Uterus (tissue), 3 donors: ENCODE measurements at regions not wholly inside any gene's neighbourhood (a gene's known extent, or its start where the extent isn't known, plus 50 kb on each side); places are given as distances from the start of the nearest gene placed in this dataset.

Source experiments
- DNase-seq, 2 donors: peaks; one replicate each; pipeline ENCODE4 v3.0.0-alpha.2; 2019 to 2020
- H3K27ac ChIP-seq, 2 donors: fragments of 200-600 bp; sonication (generic); 1 replicate in 1 of 2; 2 replicates in 1 of 2; pipeline ENCODE4 v1.5.1; 2016 to 2018
- H3K27me3 ChIP-seq, 2 donors: fragments of 200-600 bp; sonication (generic); one replicate each; pipeline ENCODE4 v1.5.1; 2018 to 2019; ENCODE audit warnings: control low read depth in 1 of 2
- H3K36me3 ChIP-seq, 2 donors: fragments of 200-600 bp; sonication (generic); one replicate each; pipeline ENCODE4 v1.5.1; 2019; ENCODE audit warnings: control low read depth in 1 of 2
- H3K4me1 ChIP-seq, 2 donors: fragments of 200-600 bp; sonication (generic); one replicate each; pipeline ENCODE4 v1.5.1; 2018 to 2019; ENCODE audit warnings: control low read depth in 1 of 2
- H3K4me3 ChIP-seq, 2 donors: fragments of 200-600 bp; sonication (generic); 1 replicate in 1 of 2; 2 replicates in 1 of 2; pipeline ENCODE4 v1.5.1; 2018 to 2019; ENCODE audit warnings: mild to moderate bottlenecking in 1 of 2
- H3K9me3 ChIP-seq, 2 donors: fragments of 200-600 bp; sonication (generic); one replicate each; pipeline ENCODE4 v1.5.1; 2019; ENCODE audit warnings: control low read depth in 1 of 2
- CTCF ChIP-seq, 4 experiments: fragments of 200-600 bp in 2 of 4; fragments of 450-650 bp in 2 of 4; sonication (generic) in 2 of 4; IDR thresholded peaks; one replicate each; pipeline ENCODE4 v1.5.1; 2016 to 2019; ENCODE audit warnings: antibody characterized with exemption in 4 of 4, mild to moderate bottlenecking in 2 of 4, moderate library complexity in 1 of 4
- POLR2A ChIP-seq, 2 donors: fragments of 450-650 bp; IDR thresholded peaks; one replicate each; pipeline ENCODE4 v1.6.1; 2016; ENCODE audit warnings: antibody characterized with exemption in 2 of 2, mild to moderate bottlenecking in 1 of 2, moderate library complexity in 1 of 2
- intact Hi-C: fragments of 100-400 bp; cut with DNase I; formaldehyde crosslinking; loops from one replicate; pipeline ENCODE4 v1.15.1; 2023; ENCODE audit warnings: low total_unique reads
- donor health status: DM: yes; HTN: yes; CAD: no.

GRCh38 chr5:30867711-30868110 is 325.8 kb upstream of the CDH6 start:
- Histone ChIP-seq H3K27ac (no peak overlapping the region), H3K9me3 (no peaks in the 10 kb centered on the region), H3K4me1 (no peaks in the 10 kb centered on the region), H3K36me3 (no peaks in the 10 kb centered on the region), H3K4me3 (no peak overlapping the region), H3K27me3 (no peaks in the 10 kb centered on the region)
- no peak for DNase-seq
- intact Hi-C loops, result no loop called here
- TF ChIP-seq CTCF (IDR thresholded peaks at IDR 0.05), result no peak
- TF ChIP-seq POLR2A (IDR thresholded peaks at IDR 0.05), result no peak

GRCh38 chr5:30866142-30866541 is 327.3 kb upstream of the CDH6 start:
- Histone ChIP-seq H3K36me3 (no peaks in the 10 kb centered on the region), H3K9me3 (no peaks in the 10 kb centered on the region), H3K27me3 (no peaks in the 10 kb centered on the region), H3K27ac (no peak overlapping the region), H3K4me3 (no peak overlapping the region), H3K4me1 (no peaks in the 10 kb centered on the region)
- TF ChIP-seq POLR2A (IDR thresholded peaks at IDR 0.05), result no peak
- TF ChIP-seq CTCF (IDR thresholded peaks at IDR 0.05), result no peak
- intact Hi-C loops, result no loop called here
- no peak for DNase-seq

- no peak overlapping the region for H3K27ac ChIP-seq
- no peaks in the 10 kb centered on the region for H3K4me1 ChIP-seq
- no peak overlapping the region for H3K4me3 ChIP-seq
- TF ChIP-seq POLR2A (IDR thresholded peaks at IDR 0.05) (no peak), CTCF (IDR thresholded peaks at IDR 0.05) (no peak)
- no peaks in the 10 kb centered on the region for H3K9me3 ChIP-seq
- intact Hi-C loops, result no loop called here
- no peaks in the 10 kb centered on the region for H3K36me3 ChIP-seq
- DNase-seq, result no peak
- no peaks in the 10 kb centered on the region for H3K27me3 ChIP-seq
These were observed 337.2 kb upstream of the CDH6 start for GRCh38 chr5:30856242-30856641.

- Histone ChIP-seq H3K9me3 (no peaks in the 10 kb centered on the region), H3K27me3 (no peaks in the 10 kb centered on the region), H3K36me3 (no peaks in the 10 kb centered on the region), H3K4me1 (no peaks in the 10 kb centered on the region), H3K27ac (no peak overlapping the region), H3K4me3 (no peak overlapping the region)
- DNase-seq, result no peak
- intact Hi-C loops, result no loop called here
- TF ChIP-seq POLR2A (IDR thresholded peaks at IDR 0.05) (no peak), CTCF (IDR thresholded peaks at IDR 0.05) (no peak)
These were observed 340.3 kb upstream of the CDH6 start for GRCh38 chr5:30853158-30853557.

- no peaks in the 10 kb centered on the region for H3K27me3 ChIP-seq
- no peak for DNase-seq
- no peak for TF ChIP-seq POLR2A (IDR thresholded peaks at IDR 0.05)
- TF ChIP-seq CTCF (IDR thresholded peaks at IDR 0.05), result no peak
- intact Hi-C loops, result no loop called here
- H3K4me1 ChIP-seq, result no peaks in the 10 kb centered on the region
- H3K27ac ChIP-seq, result no peak overlapping the region
- no peaks in the 10 kb centered on the region for H3K9me3 ChIP-seq
- H3K36me3 ChIP-seq, result no peaks in the 10 kb centered on the region
- no peak overlapping the region for H3K4me3 ChIP-seq
These were observed 342.6 kb upstream of the CDH6 start for GRCh38 chr5:30850866-30851265.
